Eye (tissue), 1 donor: ENCODE measurements at regions not wholly inside any gene's neighbourhood (a gene's known extent, or its start where the extent isn't known, plus 50 kb on each side); places are given as distances from the start of the nearest gene placed in this dataset.
"Not testable (repeated sequence)": the region's sequence is repeated elsewhere in the genome, so short reads cannot be mapped to it uniquely, and the experiment has no call there.

Experiments used
- DNase-seq: peaks from one replicate; pipeline ENCODE4 v3.0.0-alpha.2; 2015

DNA sequence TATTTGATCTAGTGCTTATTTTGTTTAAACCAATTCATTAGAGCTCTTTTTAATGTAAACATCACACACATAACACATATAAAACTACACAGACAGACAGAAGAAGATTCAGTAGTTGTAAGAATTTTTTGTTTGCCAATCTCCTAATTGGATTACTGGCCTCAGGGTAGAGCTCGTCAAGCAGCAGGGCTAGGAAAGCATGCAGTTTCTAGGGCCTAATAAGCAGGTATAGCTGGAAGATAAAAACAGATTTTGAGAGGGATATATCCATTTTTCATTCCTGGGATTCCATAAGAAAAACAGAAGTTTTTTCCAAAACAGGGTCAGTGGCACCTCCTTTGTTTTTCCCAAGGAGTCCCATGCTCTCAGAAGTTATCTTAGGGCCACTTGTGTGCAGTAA lies 265.2 kb upstream of the SGO1 start:
- DNase-seq: no peak

GRCh38 chr3:20450611-20451010 lies 264.6 kb upstream of the SGO1 start:
- DNase-seq: no peak

DNA sequence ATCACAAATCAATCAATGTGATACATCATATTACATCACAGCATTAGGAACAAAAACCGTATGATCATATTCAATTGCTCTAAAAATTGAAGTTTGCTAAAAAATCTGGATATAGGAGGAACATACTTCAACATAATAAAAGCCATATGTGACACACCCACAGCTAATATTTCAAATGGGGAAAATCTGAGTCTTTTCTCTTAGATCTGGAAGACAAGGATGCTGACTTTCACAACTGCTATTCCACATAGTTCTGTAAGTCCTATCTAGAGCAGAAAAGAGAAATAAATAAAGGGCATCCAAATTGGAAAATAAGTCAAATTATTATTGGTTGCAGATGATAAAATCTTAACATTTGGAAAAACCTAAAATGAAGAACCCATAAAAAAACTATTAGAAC lies 256.8 kb upstream of the SGO1 start:
- DNase-seq: no peak

GRCh38 chr3:20427268-20427667 lies 241.3 kb upstream of the SGO1 start:
- not testable (repeated sequence) for DNase-seq

- DNase-seq: no peak
Measured at GRCh38 chr3:20425138-20425537, 239.1 kb upstream of the SGO1 start.

DNA sequence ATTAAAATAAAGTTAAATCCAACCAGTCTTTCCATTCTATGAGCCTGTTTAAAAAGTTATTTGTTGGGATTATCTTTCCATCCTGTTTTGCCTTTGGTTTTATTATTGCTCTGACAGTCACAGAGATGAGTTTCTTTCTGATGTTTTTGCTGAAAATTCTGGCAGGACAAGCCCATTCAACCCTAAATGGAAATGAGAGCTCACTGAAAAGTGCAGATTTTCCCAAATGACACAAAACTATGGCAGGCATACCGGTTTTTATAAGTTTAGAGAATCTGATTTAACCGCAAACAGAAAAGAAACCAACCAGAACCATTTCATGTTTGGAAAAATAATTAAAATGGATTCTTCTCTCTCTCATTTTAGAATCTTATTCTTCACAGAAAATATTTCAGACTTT lies 238.1 kb upstream of the SGO1 start:
- DNase-seq: no peak

- no peak for DNase-seq
Measured at GRCh38 chr3:20422391-20422790, 236.4 kb upstream of the SGO1 start.

GRCh38 chr3:20417388-20418108 lies 231.5 kb upstream of the SGO1 start:
- no peak for DNase-seq

DNA sequence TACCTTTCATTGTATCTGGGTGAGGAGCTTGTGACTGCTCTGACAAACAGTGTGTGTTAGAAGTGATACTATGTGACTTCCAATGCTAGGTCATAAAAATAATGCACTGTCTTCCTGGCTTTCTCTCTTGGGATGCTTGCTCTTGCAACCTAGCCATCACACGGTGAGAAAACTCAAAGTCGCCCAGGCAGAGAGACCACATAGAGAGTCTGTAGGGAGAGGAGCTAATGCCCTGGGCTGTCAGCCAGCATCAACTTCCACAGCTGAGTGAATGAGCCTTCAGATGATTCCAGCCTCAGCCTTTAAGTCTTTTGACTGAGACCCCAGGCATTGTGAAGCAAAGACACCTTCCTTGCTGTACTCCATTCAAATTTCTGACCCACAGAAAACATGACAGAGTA lies 220.6 kb upstream of the SGO1 start:
- peak; percentile 74 for DNase-seq

GRCh38 chr3:20405744-20406143 lies 219.7 kb upstream of the SGO1 start:
- peak; percentile 11 for DNase-seq

- no peak for DNase-seq
Measured at GRCh38 chr3:20405231-20405630, 219.2 kb upstream of the SGO1 start.

GRCh38 chr3:20404741-20405100 lies 218.7 kb upstream of the SGO1 start:
- DNase-seq: no peak

- no peak for DNase-seq
Measured at GRCh38 chr3:20403986-20404740, 218.2 kb upstream of the SGO1 start.

GRCh38 chr3:20401253-20401652 lies 215.2 kb upstream of the SGO1 start:
- no peak for DNase-seq

- DNase-seq: no peak
Measured at GRCh38 chr3:20400686-20401085, 214.7 kb upstream of the SGO1 start.

GRCh38 chr3:20400281-20400680 lies 214.3 kb upstream of the SGO1 start:
- DNase-seq: no peak

DNA sequence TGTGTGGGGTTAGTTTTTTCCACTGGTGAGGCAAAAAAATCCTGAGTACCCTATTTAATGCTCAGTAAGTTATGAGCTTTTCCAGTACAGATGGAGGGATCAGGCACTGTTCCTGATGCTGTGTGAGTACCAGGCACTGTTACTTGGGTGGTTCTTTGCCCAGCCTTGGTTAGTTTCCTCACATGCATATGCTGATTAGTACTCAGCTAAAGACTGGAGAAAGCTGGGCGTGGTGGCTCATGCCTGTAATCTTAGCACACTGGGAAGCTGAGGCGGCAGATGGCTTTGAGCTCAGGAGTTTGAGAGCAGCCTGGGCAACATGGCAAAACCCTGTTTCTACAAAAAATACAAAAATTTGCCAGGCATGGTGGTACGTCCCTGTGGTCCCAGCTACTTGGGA lies 210.3 kb upstream of the SGO1 start:
- DNase-seq: no peak

DNA sequence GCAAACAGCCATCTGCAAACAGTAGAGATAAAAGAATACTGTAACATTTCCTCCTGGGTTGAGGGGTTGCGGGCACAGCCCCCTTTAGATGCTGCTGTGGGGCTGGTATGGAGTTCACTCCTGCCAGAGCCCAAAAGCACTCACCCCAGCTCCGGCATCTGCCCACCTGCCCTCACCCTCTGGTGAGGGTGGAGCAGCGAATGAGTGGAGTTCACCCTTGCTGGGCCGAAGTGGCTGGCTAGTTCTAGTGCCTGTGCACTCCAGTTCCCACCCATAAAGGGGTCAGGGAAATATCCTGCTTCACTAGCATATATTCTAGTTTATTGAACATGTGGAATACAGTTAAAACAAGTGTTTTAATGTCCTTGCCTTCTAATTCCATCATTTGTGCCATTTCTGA lies 209.7 kb upstream of the SGO1 start:
- DNase-seq: no peak

DNA sequence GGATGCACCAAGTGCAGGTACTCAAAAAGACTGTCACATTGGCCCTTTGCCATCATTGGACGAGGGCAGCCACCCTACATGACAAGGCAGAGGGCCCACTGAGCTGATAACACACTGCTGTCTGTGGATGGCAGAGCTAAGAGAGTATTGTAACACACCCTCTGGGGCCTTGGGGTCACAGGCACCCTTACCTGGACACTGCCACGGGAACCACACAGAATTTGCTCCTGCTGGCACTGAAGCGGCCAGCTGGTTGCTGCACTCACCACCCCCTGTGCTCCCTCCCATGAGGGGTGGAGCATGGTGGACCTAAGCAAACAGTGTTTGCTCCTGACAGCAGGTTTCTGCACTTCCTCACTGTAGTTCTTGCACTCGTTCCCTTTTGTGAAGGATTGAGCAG lies 208.2 kb upstream of the SGO1 start:
- DNase-seq: no peak

- DNase-seq: no peak
Measured at GRCh38 chr3:20391644-20392043, 205.6 kb upstream of the SGO1 start.

GRCh38 chr3:20388971-20389370 lies 203.0 kb upstream of the SGO1 start:
- no peak for DNase-seq

DNA sequence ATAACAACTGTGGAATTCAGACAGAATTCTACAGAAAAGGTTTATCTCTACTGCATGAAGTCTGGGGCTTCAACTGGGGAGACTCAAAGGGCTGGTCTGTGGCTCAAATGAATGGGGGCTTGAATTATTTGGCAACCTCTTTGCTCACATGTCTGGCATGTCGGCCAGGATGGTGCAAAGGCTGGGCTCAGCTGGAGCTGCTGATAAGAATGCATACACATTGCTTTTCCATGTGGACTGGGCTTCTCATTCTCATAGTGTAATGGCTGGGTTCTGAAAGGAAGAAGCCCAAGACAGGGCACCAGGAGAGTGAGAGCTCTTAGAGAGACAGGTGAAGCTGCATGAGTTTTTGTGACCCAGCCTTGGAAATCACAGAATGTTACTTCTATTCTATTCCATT lies 194.3 kb upstream of the SGO1 start:
- no peak for DNase-seq

GRCh38 chr3:20378315-20378714 lies 192.3 kb upstream of the SGO1 start:
- no peak for DNase-seq

DNA sequence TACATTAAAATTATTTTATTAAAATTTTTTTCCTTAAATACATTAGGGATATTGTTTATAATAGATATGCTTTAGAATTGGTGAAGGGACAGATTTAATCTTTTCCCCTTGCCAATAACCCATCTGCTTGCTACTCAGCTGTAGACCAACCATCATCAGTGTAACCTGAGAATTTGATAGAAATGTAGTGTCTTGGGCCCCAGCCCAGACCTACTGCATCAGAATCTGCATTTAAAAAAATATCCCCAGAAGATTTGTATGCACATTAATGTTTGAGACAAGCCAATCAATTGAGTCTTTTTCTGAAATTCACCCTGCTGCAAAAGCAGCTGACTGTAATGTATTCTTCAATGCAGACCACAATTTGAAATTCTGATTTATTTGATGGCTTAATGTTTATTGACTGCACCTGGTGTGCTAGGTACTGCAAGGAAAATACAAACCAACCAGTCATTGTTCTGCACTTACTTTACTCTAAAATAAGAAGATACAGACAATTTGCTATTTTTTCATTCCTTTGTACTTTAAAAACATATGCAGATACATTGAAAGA lies 190.7 kb upstream of the SGO1 start:
- no peak for DNase-seq

GRCh38 chr3:20375302-20375701 lies 189.3 kb upstream of the SGO1 start:
- no peak for DNase-seq
